GM19467 (cell line): ENCODE measurements at regions not wholly inside any gene's neighbourhood (a gene's known extent, or its start where the extent isn't known, plus 50 kb on each side); places are given as distances from the start of the nearest gene placed in this dataset.
"Not testable (repeated sequence)": the region's sequence is repeated elsewhere in the genome, so short reads cannot be mapped to it uniquely, and the experiment has no call there.

Experiments
- ATAC-seq: cut with Tn5 transposase; IDR thresholded peaks from one replicate; pipeline ENCODE4 v1.9.1; 2021; ENCODE audit warnings: mild to moderate bottlenecking, moderate library complexity; ENCODE audit not compliant: unreplicated experiment

DNA sequence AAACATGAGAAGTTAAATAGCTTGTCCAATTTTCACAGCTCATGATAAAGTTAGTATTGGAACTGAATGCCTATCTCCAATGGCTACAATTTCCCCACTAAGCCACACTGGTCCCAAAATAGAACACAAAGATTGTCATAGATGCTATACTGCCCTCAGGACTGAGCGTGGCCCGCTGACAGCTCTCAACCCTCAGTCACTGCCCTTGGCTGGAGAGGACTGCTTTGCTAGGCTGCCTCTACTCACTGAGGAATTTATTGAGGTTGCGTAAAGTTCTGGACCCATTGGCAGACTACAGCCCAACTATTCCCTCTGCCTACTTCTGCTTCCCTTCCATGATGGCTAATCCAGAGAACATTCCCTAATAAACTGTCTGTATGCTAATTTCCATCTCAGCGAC, 165.5 kb upstream of the BET1 start:
- ATAC-seq, result no peak

DNA sequence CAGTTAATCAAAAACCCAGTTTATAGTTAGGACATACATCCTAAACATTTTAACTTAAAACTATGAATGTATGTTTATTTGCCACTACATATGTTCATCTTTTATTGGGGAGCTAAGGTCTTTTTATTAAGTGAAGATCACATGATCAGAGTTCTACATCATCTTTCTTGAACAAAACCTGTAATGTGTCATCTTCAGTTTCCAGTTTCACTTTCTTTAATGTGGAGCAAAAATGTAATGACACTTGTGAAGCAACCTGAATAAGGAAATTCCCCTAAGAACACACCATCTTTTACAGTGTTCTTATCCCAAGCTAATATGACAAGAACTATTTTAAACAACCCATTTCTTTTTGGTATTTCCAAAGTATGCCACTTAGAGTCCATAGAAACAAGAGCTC, 166.7 kb upstream of the BET1 start:
- peak; percentile 82 for ATAC-seq

- no peak for ATAC-seq
Observed at GRCh38 chr7:94173436-94173835, 169.3 kb upstream of the BET1 start.

- ATAC-seq, result no peak
Observed at GRCh38 chr7:94174375-94174774, 170.2 kb upstream of the BET1 start.

DNA sequence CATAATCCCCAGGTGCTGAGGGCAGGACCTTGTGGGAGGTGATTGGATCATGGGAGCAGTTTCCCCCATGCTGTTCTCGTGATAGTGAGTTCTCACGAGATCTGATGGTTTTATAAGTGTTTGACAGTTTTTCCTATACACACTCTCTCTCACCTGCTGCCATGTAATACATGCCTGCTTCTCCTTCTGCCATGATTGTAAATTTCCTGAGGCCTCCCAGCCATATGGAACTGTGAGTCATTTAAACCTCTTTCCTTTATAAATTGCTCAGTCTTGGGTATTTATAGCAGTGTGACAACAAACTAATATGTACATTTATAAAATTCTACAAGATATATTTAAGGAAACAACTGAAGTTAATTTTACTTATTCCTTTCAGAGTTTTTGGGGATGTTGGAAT, 170.8 kb upstream of the BET1 start:
- no peak for ATAC-seq

DNA sequence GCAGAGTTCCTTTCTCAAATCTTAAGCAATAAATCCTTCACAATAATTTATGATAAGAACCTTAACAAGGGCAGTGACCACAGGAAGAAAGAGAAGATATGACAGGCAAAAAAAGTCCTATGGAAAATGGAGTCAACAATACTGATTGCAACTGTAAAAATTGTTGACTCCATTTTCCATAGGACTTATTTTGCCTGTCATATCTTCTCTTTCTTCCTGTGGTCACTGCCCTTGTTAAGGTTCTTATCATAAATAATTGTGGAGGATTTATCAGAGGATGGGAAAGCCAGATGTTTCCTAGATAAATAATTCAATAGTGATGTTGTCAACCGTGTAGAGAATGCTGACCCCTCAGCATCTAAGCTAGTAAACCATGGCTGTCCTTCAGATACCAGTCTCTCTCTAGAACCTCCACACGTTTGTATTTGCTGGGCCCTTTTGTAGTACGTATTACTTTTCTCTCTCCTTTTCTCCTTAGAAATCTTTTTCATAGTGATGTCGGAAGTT, 172.6 kb upstream of the BET1 start:
- no peak for ATAC-seq

DNA sequence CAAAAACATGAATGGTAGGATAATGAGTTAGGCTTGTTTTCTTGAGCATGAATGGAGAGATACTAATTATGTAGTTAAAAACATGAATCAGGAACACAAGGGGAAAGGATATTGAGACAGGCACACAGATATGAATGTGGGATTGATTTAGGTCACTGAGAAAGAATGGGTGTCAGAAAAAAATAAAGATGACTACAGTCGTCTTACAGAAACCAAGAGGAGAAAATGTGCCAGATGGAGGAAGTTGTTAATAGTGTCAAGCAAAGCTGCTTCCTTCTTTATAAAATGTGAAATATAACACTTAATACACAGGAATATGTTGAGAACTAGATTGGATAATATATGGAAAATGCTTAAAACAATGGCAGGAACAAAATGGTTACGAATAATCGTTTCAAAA, 173.3 kb upstream of the BET1 start:
- no peak for ATAC-seq

DNA sequence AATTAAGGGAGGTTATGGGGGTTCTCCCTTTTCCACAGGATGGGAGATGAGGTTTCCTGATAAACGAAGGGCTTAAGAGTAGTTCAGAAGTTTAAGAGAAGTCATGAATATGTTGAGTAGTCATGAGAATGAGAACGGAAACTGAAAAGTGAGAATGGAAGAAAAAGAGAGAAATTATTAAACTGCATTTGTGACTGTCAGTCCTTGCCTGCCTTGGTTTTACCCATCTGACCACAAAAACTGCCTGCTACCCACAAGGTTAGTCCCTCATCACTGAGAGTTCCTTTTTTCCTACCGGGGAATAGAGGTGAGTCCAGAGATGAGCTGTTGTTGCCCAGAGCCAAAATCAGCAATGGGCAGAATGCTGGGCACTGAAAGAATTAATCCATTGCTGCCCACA, 174.1 kb upstream of the BET1 start:
- peak; percentile 92 for ATAC-seq

GRCh38 chr7:94179466-94179865, 175.3 kb upstream of the BET1 start:
- ATAC-seq, result no peak

GRCh38 chr7:94182066-94182465, 177.9 kb upstream of the BET1 start:
- no peak for ATAC-seq

- ATAC-seq, result no peak
Observed at GRCh38 chr7:94182721-94183120, 178.6 kb upstream of the BET1 start.

DNA sequence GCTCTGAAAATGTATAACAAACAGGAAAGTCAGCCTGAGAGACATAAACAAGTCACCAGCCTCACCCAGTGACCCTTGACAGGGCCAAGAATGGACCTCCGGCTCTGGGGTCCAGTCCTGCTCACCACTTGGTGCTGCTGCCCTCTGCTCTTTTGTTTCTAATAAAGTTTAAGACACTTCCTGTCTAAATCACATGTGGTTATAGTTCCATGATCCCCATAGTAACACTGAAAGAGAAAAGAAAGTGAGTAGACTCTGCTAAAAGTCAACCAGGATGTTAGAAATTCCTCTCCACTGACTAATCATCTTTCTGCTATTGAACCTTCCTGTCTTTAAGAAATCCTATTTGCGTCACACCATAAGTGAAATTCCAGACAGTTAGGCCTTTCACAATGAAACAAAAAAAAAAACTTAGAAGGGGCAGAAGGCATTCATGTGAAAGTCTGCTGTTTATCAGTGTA, 179.2 kb upstream of the BET1 start:
- no peak for ATAC-seq

DNA sequence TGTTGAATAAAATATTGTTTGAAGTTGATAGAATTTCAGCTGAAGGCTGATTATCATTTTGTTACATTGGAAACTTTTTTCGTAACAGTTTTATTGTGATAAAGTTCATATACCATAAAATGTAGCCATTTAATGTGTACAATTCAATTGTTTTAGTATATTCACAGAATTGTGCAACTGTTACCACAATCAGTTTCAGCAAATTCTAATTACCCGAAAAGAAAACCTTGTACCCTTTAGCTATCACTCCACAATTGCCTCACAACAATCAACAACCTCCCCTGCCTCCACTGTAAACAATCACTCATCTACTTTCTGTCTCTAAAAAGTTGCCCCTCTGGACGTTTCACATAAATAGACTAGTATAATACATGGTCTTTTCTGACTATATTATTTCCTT, 179.7 kb upstream of the BET1 start:
- ATAC-seq, result no peak

GRCh38 chr7:94188350-94188749, 184.2 kb upstream of the BET1 start:
- no peak for ATAC-seq

- no peak for ATAC-seq
Observed at GRCh38 chr7:94190599-94191061, 186.5 kb upstream of the BET1 start.

DNA sequence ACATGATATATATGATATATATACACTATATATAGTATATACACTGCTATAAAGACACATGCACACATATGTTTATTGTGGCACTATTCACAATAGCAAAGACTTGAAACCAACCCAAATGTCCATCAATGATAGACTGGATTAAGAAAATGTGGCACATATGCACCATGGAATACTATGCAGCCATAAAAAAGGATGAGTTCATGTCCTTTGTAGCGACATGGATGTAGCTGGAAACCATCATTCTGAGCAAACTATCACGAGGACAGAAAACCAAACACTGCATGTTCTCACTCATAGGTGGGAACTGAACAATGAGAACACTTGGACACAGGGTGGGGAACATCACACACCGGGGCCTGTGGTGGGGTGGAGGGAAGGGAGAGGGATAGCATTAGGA, 190.3 kb upstream of the BET1 start:
- ATAC-seq, result not testable (repeated sequence)

- no peak for ATAC-seq
Observed at GRCh38 chr7:94195201-94195600, 191.0 kb upstream of the BET1 start.

DNA sequence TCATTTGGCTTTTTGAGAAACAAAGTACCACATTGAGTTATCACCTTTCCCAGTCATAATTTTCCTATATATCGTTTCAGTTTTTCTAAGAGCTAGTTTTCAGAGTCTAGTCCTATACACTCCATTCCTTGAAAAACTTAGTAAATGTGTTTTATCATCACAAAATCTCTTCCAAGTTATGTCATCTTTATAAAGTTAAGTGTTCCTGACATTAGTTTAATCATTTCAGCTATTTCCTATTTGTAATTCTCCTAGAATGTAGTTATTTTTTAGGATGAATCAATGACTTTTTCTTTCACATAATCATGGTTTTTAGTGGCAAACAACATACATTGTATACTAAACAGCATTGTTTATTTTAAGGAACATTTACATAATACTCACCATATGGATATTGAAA, 191.7 kb upstream of the BET1 start:
- ATAC-seq, result no peak

DNA sequence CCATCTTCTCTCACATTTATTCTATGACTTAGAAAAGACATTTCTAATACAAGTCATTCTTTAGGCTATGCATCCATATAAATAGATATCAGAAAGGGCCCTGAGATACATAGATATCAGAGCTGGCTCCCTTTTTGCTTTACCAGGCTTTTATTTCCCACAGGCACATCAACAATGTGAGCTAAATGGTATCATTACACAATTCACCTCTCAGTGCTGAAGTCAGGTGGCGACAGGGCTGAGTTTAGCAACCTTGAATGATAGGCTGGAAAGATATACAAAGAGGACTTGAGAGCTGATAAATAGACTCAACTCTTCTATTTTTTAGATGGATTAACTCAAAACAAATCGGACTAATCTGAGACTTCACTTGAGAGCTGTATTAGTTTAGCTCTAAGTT, 189.2 kb upstream of the COL1A2 start:
- ATAC-seq, result no peak

GRCh38 chr7:94206295-94206694, 188.4 kb upstream of the COL1A2 start:
- ATAC-seq, result no peak

- ATAC-seq, result no peak
Observed at GRCh38 chr7:94212160-94212559, 182.5 kb upstream of the COL1A2 start.

DNA sequence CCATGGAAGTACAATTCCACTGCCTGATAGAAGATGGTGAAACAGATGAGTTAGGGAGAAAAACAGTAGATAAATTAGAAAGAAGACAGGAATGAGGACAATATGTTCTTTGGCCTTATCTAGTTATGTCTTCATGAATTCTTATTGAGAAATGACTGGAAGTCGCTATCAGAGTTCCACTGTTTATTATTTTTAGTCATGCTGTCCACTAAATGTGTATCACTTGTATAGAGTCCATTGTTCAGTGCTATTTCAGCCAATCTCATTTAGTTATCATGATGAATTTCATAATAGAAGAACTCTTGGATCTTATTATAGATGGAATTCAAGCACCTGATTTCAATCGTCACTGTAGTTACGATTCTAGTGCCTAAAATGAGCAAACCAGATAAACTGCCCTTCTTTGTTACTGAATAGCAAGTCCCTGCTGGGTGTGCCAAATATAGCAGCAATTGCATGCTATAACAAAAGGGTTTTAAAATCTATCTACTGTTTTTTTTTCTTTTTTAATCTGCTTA, 177.7 kb upstream of the COL1A2 start:
- no peak for ATAC-seq

GRCh38 chr7:94217766-94218165, 176.9 kb upstream of the COL1A2 start:
- ATAC-seq, result no peak
